Right lobe of liver (tissue), 6 donors: ENCODE measurements at regions not wholly inside any gene's neighbourhood (a gene's known extent, or its start where the extent isn't known, plus 50 kb on each side); places are given as distances from the start of the nearest gene placed in this dataset.

Source experiments
- ATAC-seq, 4 donors: fragments of 200-7000 bp; cut with Tn5 transposase; one replicate each; pipeline ENCODE4 v1.9.1; 2020; ENCODE audit warnings: mild to moderate bottlenecking in 4 of 4, moderate library complexity in 4 of 4
- DNase-seq, 3 donors: peaks; one replicate each; pipeline ENCODE4 v3.0.0-alpha.2; 2020
- H3K27ac ChIP-seq, 3 donors: fragments of 200-600 bp; one replicate each; pipeline ENCODE4 v1.8.0; 2022
- H3K27me3 ChIP-seq, 2 donors: fragments of 200-600 bp; one replicate each; pipeline ENCODE4 v1.8.0; 2022
- H3K36me3 ChIP-seq, 4 donors: fragments of 200-600 bp; sonication (generic) in 1 of 4; one replicate each; pipeline versions ENCODE4 v1.5.1 to v1.8.0; 2017 to 2022; ENCODE audit warnings: control low read depth in 1 of 4
- H3K4me1 ChIP-seq, 4 donors: fragments of 200-600 bp; sonication (generic) in 1 of 4; one replicate each; pipeline versions ENCODE4 v1.5.1 to v1.8.0; 2017 to 2022; ENCODE audit warnings: control low read depth in 1 of 4
- H3K4me3 ChIP-seq, 3 donors: fragments of 200-600 bp; one replicate each; pipeline ENCODE4 v1.8.0; 2022
- H3K9me3 ChIP-seq, 4 donors: fragments of 200-600 bp; sonication (generic) in 1 of 4; one replicate each; pipeline versions ENCODE4 v1.5.1 to v1.8.0; 2017 to 2022; ENCODE audit warnings: control low read depth in 1 of 4
- CTCF ChIP-seq, 4 donors: fragments of 200-600 bp in 3 of 4; fragments of 450-650 bp in 1 of 4; IDR thresholded peaks; one replicate each; pipeline versions ENCODE4 v1.5.1 to v1.8.0; 2016 to 2022; ENCODE audit warnings: antibody characterized with exemption in 4 of 4, mild to moderate bottlenecking in 2 of 4
- POLR2A ChIP-seq: fragments of 450-650 bp; IDR thresholded peaks from one replicate; pipeline ENCODE4 v1.6.1; 2017; ENCODE audit warnings: antibody characterized with exemption, mild to moderate bottlenecking
- WGBS: methylation state at CpG from one replicate; pipeline ENCODE4 v1.1.6; 2018; ENCODE audit warnings: low coverage, low lambda C conversion rate; ENCODE audit not compliant: insufficient coverage; ENCODE audit errors: missing lambda C conversion rate; 5-methylcytosine and 5-hydroxymethylcytosine counted together
- intact Hi-C, 2 donors: fragments of 100-400 bp; cut with DNase I; formaldehyde crosslinking; loops; one replicate each; pipeline versions ENCODE4 v1.11.2 to v1.14.1; 2022
- donor health status: DM: no; HTN: yes; CAD: no.
- donor health status: DM: no; HTN: no; CAD: no.
- donor health status: DM: no; HTN: no; CAD: no.
- donor health status: DM: no; HTN: yes; CAD: no.
- donor health status: DM: no; HTN: yes; CAD: no.

GRCh38 chr6:100283285-100283684 lies 181.4 kb downstream of the SIM1 start:
- intact Hi-C loops, result no loop called here
- Histone ChIP-seq H3K36me3 (no peaks in the 10 kb centered on the region), H3K9me3 (no peaks in the 10 kb centered on the region), H3K27me3 (no peaks in the 10 kb centered on the region), H3K27ac (no peak overlapping the region), H3K4me3 (no peak overlapping the region), H3K4me1 (no peaks in the 10 kb centered on the region)
- DNase-seq (no peak), ATAC-seq (no peak)
- no peak for TF ChIP-seq CTCF (IDR thresholded peaks at IDR 0.05)
- TF ChIP-seq POLR2A, result no peak

- Histone ChIP-seq H3K27me3 (no peaks in the 10 kb centered on the region), H3K4me1 (no peaks in the 10 kb centered on the region), H3K36me3 (no peaks in the 10 kb centered on the region), H3K4me3 (no peak overlapping the region), H3K27ac (no peak overlapping the region), H3K9me3 (no peaks in the 10 kb centered on the region)
- no peak for TF ChIP-seq POLR2A
- no peak for TF ChIP-seq CTCF (IDR thresholded peaks at IDR 0.05)
- ATAC-seq (no peak), DNase-seq (no peak)
- 19% methylated on average over 8 of the region's 17 CpGs for WGBS
- intact Hi-C loops, result no loop called here
Observed at GRCh38 chr6:100281471-100281901, 183.2 kb downstream of the SIM1 start.

- no peak overlapping the region for H3K27ac ChIP-seq
- intact Hi-C loops, result no loop called here
- H3K27me3 ChIP-seq, result no peaks in the 10 kb centered on the region
- no peaks in the 10 kb centered on the region for H3K36me3 ChIP-seq
- no peaks in the 10 kb centered on the region for H3K4me1 ChIP-seq
- ATAC-seq, result no peak
- no peaks in the 10 kb centered on the region for H3K9me3 ChIP-seq
- TF ChIP-seq CTCF (IDR thresholded peaks at IDR 0.05) (no peak), POLR2A (no peak)
- H3K4me3 ChIP-seq, result no peak overlapping the region
- no peak for DNase-seq
- 66% methylated on average over 3 of the region's 3 CpGs for WGBS
Observed at GRCh38 chr6:100276311-100277057, 188.2 kb downstream of the SIM1 start.

GRCh38 chr6:100274147-100274546 lies 190.6 kb downstream of the SIM1 start:
- no peaks in the 10 kb centered on the region for H3K27me3 ChIP-seq
- no peak for TF ChIP-seq CTCF (IDR thresholded peaks at IDR 0.05)
- TF ChIP-seq POLR2A, result no peak
- WGBS, result 91% methylated on average over 1 of the region's 1 CpG
- H3K27ac ChIP-seq, result no peak overlapping the region
- H3K36me3 ChIP-seq, result no peaks in the 10 kb centered on the region
- H3K9me3 ChIP-seq, result no peaks in the 10 kb centered on the region
- intact Hi-C loops, result no loop called here
- no peaks in the 10 kb centered on the region for H3K4me1 ChIP-seq
- DNase-seq (no peak), ATAC-seq (no peak)
- no peak overlapping the region for H3K4me3 ChIP-seq

- Histone ChIP-seq H3K4me1 (no peaks in the 10 kb centered on the region), H3K4me3 (no peak overlapping the region), H3K9me3 (no peaks in the 10 kb centered on the region), H3K36me3 (no peaks in the 10 kb centered on the region), H3K27ac (no peak overlapping the region), H3K27me3 (no peaks in the 10 kb centered on the region)
- TF ChIP-seq CTCF (IDR thresholded peaks at IDR 0.05) (no peak), POLR2A (no peak)
- WGBS, result 61% methylated on average over 2 of the region's 2 CpGs
- DNase-seq (no peak), ATAC-seq (no peak)
- intact Hi-C loops, result no loop called here
Observed at GRCh38 chr6:100271625-100272024, 193.1 kb downstream of the SIM1 start.
